Stimulated activated CD8-positive, alpha-beta memory T cell treated with anti-CD3 and anti-CD28 coated beads, Interleukin-15, amount 100 ng/mL, for 4 hours (primary cell): ENCODE measurements at regions not wholly inside any gene's neighbourhood (a gene's known extent, or its start where the extent isn't known, plus 50 kb on each side); places are given as distances from the start of the nearest gene placed in this dataset.
"Not testable (repeated sequence)": the region's sequence is repeated elsewhere in the genome, so short reads cannot be mapped to it uniquely, and the experiment has no call there.

Source experiments
- DNase-seq, 2 donors: peaks; one replicate each; pipeline ENCODE4 v3.0.0-alpha.2; 2020; ENCODE audit warnings: low read depth in 2 of 2

DNA sequence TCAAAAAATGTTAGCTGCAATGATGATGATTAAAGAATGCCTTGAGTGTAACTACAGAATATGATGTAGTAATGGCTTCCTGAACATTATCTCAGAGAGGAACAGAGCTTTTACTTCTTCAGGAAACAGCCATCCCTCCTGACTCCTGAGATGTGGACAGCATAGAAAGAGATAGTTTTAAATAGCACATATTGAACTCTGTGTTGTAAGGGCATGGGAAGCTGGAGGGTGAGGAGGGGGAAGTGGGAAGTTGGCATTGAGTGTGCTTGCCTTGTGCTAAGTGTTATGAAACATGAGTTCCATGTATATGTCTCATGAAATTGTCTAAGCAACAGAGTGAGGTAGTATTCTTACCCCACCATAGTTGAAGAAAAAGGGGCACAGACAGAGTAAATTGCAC, 161.5 kb upstream of the SLC28A3 start:
- no peak for DNase-seq

DNA sequence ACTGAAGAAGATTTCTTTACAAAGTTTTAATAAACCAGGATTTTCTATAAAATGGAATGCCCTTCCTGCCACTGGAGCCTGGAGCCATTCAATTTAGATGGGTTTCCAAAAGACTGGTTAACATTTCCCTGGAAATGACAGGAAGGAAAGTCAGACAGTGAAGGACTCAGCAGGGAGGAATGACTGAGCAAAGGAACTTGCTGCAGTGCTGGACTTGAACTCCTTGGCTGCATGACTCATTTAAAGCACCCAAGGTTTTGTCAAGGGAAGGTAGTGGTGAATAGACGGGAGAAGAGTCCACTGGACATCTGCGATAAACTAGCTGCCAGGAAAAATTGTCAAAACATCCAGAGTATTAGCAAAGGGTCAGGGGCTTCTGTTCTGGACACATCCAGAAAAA, 163.8 kb upstream of the SLC28A3 start:
- DNase-seq, result no peak

DNA sequence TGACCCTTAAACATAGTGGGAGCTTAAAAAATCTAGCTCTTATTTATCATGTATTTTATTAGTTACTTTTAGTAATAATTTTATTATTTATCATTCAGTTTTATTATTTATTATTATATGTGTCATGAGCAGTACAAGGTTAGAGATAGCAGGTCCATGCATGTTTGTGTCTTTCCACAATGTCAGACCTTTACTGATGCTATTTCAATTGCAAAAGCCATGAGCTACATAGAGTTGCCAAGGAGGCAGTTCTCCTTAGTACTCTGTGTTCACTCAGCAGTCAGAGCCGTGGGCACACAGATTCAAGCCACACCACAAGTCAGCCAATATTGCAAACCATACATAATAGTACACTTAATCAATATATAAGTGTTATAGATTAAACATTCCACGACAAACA, 157.9 kb upstream of the NTRK2 start:
- DNase-seq, result no peak

- no peak for DNase-seq
These were observed 157.0 kb upstream of the NTRK2 start for GRCh38 chr9:84512493-84512892.

GRCh38 chr9:84513473-84513872, 156.1 kb upstream of the NTRK2 start:
- DNase-seq, result no peak

- no peak for DNase-seq
These were observed 155.6 kb upstream of the NTRK2 start for GRCh38 chr9:84513979-84514378.

DNA sequence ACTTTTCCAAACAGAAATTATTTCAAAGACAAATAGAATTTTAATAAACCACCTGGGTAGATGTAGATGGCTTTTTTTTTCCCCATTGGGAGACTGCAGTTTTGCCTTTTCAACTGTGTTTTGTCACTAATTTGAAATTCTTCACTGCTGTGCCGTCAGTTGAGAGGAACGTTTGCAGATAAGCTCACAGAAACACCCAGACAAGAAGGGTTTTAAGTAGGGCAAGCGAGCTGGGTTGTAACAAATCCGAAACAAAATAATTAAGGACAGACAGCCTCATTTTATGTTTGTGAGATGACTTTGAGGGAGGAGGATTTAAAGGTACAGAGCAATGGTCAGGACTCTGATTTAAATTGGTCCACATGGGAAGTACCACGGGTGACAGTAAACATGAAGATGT, 155.1 kb upstream of the NTRK2 start:
- DNase-seq, result no peak

DNA sequence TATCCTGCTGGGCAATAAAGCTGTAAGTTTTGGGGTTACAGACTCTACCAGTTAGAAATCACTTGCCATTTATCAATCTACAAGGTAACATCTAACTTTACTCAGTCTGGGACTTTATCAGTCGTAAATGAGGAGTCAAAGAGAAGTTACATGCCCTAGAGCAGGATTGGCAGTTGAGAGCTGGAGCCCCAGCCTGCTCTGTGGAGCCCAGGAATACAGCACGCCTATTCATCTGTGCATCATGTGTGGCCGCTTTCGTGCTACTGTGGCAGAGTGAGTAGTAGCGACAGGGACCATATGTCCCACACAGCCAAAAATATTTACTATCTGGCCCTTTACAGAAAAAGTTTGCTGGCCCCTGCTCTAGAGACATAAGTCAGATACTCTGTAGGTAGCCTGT, 152.5 kb upstream of the NTRK2 start:
- no peak for DNase-seq

DNA sequence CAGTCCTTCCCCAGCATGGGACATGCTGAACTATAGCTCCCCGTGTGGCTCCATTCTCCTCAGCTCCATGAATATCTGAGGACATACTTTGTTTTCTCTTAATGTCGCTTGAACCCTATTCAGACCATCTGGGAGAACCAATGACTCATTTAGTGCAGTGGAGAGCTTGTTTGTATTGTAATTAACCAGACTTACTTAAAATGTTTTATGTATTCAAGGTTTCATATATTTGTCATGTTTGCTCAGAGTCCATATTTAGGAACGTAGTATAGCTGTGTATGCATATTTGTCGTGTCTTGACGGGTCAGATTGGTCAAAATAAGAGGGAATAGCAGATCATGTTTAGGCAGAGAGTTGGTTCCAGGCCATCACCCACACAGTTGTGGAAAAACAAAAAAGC, 150.1 kb upstream of the NTRK2 start:
- DNase-seq, result no peak

- DNase-seq, result no peak
These were observed 148.3 kb upstream of the NTRK2 start for GRCh38 chr9:84521208-84521607.

DNA sequence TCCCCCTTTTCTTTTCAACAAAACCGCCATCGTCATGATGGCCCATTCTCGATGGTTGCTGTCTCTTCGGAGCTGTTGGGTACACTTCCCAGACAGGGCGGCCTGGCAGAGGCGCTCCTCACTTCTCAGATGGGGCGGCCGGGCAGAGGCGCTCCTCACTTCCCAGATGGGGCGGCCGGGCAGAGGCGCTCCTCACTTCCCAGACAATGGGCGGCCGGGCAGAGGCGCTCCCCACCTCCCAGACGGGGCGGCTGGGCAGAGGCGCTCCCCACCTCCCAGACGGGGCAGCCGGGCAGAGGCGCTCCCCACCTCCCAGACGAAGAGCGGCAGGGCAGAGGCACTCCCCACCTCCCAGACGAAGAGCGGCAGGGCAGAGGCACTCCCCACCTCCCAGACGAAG, 143.3 kb upstream of the NTRK2 start:
- not testable (repeated sequence) for DNase-seq

DNA sequence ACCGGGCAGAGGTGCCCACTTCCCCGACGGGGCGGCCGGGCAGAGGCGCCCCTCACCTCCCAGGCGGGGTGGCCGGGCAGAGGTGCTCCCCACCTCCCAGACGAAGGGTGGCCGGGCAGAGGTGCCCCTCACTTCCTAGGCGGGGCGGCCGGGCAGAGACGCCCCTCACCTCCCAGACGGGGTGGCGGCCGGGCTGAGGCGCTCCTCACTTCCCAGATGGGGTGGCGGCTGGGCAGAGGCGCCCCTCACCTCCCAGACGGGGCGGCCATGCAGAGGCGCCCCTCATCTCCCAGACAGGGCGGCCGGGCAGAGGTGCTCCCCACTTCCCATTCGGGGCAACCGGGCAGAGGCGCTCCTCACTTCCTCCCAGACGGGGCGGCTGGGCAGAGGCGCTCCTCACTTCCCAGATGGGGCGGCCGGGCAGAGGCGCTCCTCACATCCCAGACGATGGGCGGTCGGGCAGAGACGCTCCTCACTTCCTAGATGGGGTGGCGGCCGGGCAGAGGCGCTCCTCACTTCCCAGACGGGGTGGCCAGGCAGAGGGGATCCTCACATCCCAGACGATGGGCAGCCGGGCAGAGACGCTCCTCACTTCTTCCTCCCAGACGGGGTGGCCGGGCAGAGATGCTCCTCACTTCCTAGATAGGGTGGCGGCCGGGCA, 142.3 kb upstream of the NTRK2 start:
- DNase-seq, result not testable (repeated sequence)

GRCh38 chr9:84535973-84536372, 133.6 kb upstream of the NTRK2 start:
- DNase-seq, result not testable (repeated sequence)

- no peak for DNase-seq
These were observed 130.7 kb upstream of the NTRK2 start for GRCh38 chr9:84538879-84539278.

DNA sequence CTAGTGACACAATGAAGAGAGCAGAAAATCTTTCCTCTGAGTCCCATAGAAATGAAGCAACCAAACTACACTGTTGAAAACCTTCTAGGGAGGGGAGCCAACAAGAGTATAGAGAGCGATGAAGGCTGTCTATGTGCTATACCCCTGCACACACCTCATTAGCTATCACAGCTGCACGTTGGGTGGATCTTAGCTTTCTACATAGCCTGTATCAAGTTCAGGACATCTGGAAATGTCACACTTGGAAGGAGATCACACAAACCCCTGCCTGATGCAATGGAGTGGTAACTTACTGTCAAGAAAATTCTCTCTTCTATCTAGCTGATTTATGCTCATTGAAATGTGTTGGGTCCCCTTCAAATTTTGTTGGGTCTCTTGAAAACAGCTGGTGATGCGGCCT, 127.0 kb upstream of the NTRK2 start:
- no peak for DNase-seq

GRCh38 chr9:84554069-84554664, 115.4 kb upstream of the NTRK2 start:
- DNase-seq, result no peak

DNA sequence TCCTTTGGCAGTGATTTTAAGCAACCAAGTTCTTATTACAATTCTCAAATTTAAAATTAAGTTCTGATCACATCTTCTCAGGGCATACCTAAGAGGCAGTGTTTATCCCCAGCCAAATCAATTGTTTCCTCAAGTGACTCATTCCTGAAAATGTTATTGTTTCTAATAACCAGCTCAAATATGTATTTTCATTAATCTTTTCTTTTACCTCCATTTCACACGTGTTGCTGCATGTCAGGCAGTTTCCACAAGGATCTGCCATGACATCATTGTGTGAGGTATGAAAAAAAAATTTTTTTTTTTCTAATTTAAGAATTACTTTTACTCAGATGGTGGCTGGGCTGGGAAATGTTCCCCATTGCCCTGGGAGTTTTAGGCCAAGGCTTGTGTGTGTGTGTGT, 113.0 kb upstream of the NTRK2 start:
- DNase-seq, result no peak

GRCh38 chr9:84557751-84558150, 111.8 kb upstream of the NTRK2 start:
- no peak for DNase-seq

DNA sequence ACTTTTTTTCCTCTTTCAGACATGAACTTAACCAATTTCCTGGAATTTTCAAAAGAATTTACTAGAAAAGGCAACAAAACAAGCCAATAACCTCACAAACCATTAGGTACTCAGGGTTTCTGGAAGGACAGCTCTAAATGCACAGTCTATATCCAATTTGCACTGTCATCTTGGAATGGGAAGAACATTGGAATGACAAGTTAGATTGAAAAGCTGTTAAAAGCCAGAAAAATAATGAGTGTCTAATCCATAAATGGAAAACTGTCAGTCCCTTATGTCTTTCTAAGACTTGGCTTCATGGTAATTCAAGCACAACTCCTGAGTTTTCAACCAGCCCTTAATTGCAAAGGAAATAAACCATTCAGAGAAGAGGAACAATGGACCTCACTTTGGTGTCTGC, 105.8 kb upstream of the NTRK2 start:
- DNase-seq, result no peak

DNA sequence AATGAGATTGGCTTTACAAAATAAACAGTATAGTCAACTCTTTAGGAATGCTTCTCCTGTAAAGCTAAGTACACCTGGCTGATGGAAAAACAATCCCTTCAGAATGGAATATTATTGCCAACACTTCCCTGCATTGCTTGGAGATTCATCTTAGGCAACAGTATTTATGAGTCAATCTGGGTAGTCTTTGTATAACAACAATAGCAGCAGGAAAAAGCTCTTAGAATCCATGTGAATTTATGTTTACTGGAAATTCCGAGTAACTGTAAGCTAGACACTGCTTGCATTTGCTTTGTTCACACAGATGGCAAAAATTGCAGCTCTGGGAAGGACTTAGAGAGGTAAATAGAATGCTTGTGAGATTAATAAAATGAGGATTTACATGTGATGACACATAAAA, 101.7 kb upstream of the NTRK2 start:
- no peak for DNase-seq

GRCh38 chr9:84570482-84571154, 98.9 kb upstream of the NTRK2 start:
- no peak for DNase-seq

DNA sequence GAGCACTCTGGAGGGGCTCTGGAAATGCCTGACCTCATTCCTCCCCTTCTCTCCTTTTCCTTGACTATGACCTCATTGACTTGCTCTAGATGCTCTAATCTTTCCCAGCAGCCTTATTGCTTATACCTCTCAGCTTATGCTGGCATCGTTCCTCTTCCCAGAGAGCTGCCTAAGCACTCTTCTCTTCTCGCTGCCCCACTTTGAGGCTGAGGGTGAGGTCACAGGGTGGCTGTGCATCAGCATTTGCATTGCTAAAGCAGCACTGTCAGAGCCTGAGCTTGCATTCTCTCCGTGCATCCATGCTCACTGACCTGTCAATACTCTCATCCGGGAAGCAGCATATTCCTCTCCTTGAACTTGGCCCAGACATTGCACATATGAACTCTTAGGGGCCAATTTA, 96.4 kb upstream of the NTRK2 start:
- no peak for DNase-seq

GRCh38 chr9:84575705-84576104, 93.8 kb upstream of the NTRK2 start:
- DNase-seq, result no peak
